Bronchial epithelial cell (primary cell): ENCODE measurements at regions not wholly inside any gene's neighbourhood (a gene's known extent, or its start where the extent isn't known, plus 50 kb on each side); places are given as distances from the start of the nearest gene placed in this dataset.

ENCODE experiments used
- DNase-seq: peaks from one replicate; pipeline ENCODE4 v3.0.0-alpha.2; 2010; ENCODE audit warnings: low read depth
- FAIRE-seq: peaks from 2 replicates; lab custom pipeline; 2011; peaks lifted over from hg19 to GRCh38; lab: Jason Lieb, UNC
- H3K27me3 ChIP-seq: 2 replicates; pipeline ENCODE4 v1.5.1; 2011; ENCODE audit warnings: low read length; ENCODE audit not compliant: control insufficient read depth, insufficient read depth
- H3K36me3 ChIP-seq: 2 replicates; pipeline ENCODE4 v1.5.1; 2011; ENCODE audit warnings: low read length; ENCODE audit not compliant: control insufficient read depth, insufficient read depth
- H3K4me3 ChIP-seq: 2 replicates; pipeline ENCODE4 v1.5.1; 2011; ENCODE audit warnings: mild to moderate bottlenecking, low read depth, low read length, control low read depth
- CTCF ChIP-seq: IDR thresholded peaks from 2 replicates; pipeline ENCODE4 v1.5.1; 2011; ENCODE audit warnings: mild to moderate bottlenecking, moderate library complexity, low read length, control low read depth, inconsistent platforms; ENCODE audit not compliant: insufficient read depth, severe bottlenecking

- peaks cover 5% of the 10 kb centered on the region for H3K27me3 ChIP-seq
- no peaks in the 10 kb centered on the region for H3K36me3 ChIP-seq
- no peak for TF ChIP-seq CTCF
- DNase-seq (peak; percentile 67), FAIRE-seq (peak; percentile 82)
- no peak overlapping the region for H3K4me3 ChIP-seq
Measured at GRCh38 chr15:68487087-68487843, 55.3 kb upstream of the ITGA11 start.

- Histone ChIP-seq H3K4me3 (no peak overlapping the region), H3K36me3 (no peaks in the 10 kb centered on the region), H3K27me3 (peaks cover 5% of the 10 kb centered on the region)
- no peak for TF ChIP-seq CTCF
- FAIRE-seq (no peak), DNase-seq (no peak)
Measured at GRCh38 chr15:68488290-68488689, 56.3 kb upstream of the ITGA11 start.

- Histone ChIP-seq H3K27me3 (peaks cover 8% of the 10 kb centered on the region), H3K4me3 (no peak overlapping the region), H3K36me3 (no peaks in the 10 kb centered on the region)
- no peak for TF ChIP-seq CTCF
- DNase-seq (no peak), FAIRE-seq (no peak)
Measured at GRCh38 chr15:68488966-68489365, 57.0 kb upstream of the ITGA11 start.

GRCh38 chr15:68489421-68489820 is 57.5 kb upstream of the ITGA11 start:
- DNase-seq (no peak), FAIRE-seq (peak; percentile 18)
- H3K36me3 ChIP-seq = no peaks in the 10 kb centered on the region
- no peak for TF ChIP-seq CTCF
- H3K27me3 ChIP-seq = peaks cover 9% of the 10 kb centered on the region
- no peak overlapping the region for H3K4me3 ChIP-seq

- FAIRE-seq (no peak), DNase-seq (no peak)
- no peak for TF ChIP-seq CTCF
Measured at GRCh38 chr15:68491415-68492106, 59.6 kb upstream of the ITGA11 start.

More at GRCh38 chr15:68491415-68492106, 59.6 kb upstream of the ITGA11 start:
- H3K27me3 ChIP-seq = peaks cover 4% of the 10 kb centered on the region
- H3K36me3 ChIP-seq = no peaks in the 10 kb centered on the region
- no peak overlapping the region for H3K4me3 ChIP-seq
